ENCODE measurements at regions not wholly inside any gene's neighbourhood (a gene's known extent, or its start where the extent isn't known, plus 50 kb on each side); places are given as distances from the start of the nearest gene placed in this dataset.
A peak's percentile ranks its signal among the peaks of the same experiment; 100 is the strongest.
"Not testable (repeated sequence)": the region's sequence is repeated elsewhere in the genome, so short reads cannot be mapped to it uniquely, and the experiment has no call there.

DNA sequence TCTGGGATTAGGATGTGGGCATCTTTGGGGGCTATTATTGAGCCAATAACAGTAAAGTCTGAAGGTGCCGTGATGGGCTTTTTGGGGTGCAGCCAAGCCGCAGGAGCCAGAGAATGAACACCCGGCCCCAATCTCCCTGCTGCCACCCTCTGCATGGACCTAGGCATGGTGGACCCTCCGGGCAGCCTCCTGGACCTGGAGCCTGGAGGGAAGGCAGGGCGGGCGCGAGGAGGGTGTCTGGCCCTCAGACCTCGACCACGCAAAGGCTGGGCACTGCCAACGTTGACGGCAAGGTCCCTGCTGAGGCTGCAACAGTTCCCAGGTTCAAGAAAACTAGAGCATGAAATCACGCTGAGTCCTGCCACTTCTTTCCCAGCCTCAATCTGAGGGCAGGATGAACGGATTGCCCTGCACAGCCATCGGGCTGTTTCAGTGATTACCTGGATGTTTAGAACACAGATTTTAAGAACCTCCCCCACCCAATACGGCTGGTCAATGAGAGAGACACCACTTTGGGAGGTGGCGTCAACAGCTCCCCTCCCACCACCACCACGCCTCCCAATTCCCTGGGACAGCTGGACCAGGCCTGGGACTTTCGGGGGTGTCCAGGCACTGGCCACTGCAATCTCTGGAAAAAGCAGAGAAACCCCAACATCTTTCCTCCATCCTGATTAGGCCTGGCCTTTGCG lies 147.4 kb downstream of the NPIPB11 start:
- not testable (repeated sequence) for H3K79me2 ChIP-seq (replicated peaks; ENCODE audit: insufficient read depth, low read length); H3K27ac ChIP-seq (ENCODE audit: low read length)

DNA sequence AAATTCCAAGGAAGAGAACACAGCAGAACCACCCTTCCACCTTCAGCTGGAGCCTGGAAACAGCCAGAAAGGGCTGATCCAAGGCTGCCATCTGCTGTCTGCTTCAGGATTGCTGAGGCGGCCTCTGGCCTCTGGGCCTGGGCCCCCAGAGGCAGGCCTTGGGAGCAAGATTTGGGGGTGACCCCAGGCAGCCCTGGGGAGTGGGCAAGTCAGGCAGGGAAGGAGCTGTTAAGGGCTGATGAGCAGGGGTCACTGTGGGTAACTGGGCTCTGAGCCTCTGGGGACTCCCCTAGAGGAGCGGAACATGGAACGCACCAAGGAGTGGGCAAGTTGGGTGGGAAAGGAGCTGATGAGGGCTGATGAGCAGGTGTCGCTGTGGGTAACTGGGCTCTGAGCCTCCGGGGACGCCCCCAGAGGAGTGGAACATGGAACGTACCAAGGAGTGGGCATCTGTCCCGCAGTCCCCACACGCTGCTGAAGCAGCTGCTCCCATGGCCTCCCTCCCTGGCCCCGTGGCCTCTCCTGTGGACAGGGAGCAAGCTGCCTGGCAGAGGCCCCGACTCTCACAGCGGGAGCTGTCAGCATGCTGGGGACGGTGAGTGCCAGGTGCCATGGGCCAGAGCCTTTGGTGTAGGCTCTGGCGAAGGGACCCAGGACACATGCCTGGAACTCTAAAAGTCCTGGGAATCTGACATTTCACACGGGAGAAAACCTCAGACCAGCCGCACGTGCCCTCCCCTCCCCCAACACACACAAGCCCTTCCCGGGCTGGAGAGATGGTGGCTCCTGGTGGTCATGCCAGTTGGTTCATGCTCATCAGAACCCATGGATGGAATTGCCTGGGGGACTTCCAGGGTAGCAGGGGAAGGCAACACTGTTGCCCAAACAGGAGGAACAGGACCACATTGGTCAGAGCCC lies 148.8 kb downstream of the NPIPB11 start:
- H4K20me1 ChIP-seq (ENCODE audit: insufficient read depth); H3K36me3 ChIP-seq (ENCODE audit: insufficient read depth, low read length); H3K4me3 ChIP-seq (ENCODE audit: low read length); H3K4me2 ChIP-seq (ENCODE audit: low read length); H3K79me2 ChIP-seq (replicated peaks; ENCODE audit: insufficient read depth, low read length); H3K27ac ChIP-seq (ENCODE audit: low read length); H3F3A ChIP-seq (ENCODE audit: insufficient read depth, low read length, poor library complexity, severe bottlenecking); H2AFZ ChIP-seq (ENCODE audit: low read depth, low read length); H3K27me3 ChIP-seq (ENCODE audit: insufficient read depth, low read depth, low read length); H3K9me3 ChIP-seq (ENCODE audit: low read length); H3K9me2 ChIP-seq (ENCODE audit: insufficient read depth, low read length); H3K9ac ChIP-seq (ENCODE audit: low read length): not testable (repeated sequence)
- TF ChIP-seq, protein P1, sequence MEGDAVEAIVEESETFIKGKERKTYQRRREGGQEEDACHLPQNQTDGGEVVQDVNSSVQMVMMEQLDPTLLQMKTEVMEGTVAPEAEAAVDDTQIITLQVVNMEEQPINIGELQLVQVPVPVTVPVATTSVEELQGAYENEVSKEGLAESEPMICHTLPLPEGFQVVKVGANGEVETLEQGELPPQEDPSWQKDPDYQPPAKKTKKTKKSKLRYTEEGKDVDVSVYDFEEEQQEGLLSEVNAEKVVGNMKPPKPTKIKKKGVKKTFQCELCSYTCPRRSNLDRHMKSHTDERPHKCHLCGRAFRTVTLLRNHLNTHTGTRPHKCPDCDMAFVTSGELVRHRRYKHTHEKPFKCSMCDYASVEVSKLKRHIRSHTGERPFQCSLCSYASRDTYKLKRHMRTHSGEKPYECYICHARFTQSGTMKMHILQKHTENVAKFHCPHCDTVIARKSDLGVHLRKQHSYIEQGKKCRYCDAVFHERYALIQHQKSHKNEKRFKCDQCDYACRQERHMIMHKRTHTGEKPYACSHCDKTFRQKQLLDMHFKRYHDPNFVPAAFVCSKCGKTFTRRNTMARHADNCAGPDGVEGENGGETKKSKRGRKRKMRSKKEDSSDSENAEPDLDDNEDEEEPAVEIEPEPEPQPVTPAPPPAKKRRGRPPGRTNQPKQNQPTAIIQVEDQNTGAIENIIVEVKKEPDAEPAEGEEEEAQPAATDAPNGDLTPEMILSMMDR (IDR thresholded peaks at IDR 0.05; ENCODE audit: poor library complexity, severe bottlenecking): peak; percentile 55
- TF ChIP-seq, protein P2, sequence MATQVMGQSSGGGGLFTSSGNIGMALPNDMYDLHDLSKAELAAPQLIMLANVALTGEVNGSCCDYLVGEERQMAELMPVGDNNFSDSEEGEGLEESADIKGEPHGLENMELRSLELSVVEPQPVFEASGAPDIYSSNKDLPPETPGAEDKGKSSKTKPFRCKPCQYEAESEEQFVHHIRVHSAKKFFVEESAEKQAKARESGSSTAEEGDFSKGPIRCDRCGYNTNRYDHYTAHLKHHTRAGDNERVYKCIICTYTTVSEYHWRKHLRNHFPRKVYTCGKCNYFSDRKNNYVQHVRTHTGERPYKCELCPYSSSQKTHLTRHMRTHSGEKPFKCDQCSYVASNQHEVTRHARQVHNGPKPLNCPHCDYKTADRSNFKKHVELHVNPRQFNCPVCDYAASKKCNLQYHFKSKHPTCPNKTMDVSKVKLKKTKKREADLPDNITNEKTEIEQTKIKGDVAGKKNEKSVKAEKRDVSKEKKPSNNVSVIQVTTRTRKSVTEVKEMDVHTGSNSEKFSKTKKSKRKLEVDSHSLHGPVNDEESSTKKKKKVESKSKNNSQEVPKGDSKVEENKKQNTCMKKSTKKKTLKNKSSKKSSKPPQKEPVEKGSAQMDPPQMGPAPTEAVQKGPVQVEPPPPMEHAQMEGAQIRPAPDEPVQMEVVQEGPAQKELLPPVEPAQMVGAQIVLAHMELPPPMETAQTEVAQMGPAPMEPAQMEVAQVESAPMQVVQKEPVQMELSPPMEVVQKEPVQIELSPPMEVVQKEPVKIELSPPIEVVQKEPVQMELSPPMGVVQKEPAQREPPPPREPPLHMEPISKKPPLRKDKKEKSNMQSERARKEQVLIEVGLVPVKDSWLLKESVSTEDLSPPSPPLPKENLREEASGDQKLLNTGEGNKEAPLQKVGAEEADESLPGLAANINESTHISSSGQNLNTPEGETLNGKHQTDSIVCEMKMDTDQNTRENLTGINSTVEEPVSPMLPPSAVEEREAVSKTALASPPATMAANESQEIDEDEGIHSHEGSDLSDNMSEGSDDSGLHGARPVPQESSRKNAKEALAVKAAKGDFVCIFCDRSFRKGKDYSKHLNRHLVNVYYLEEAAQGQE (IDR thresholded peaks at IDR 0.05; ENCODE audit: borderline replicate concordance): peak; percentile 32
- TF ChIP-seq SMC3 (conservative IDR thresholded peaks at IDR 0.05; ENCODE audit: poor library complexity) (peak; percentile 64), RAD21 (conservative IDR thresholded peaks at IDR 0.05) (peak; percentile 56)

More for the DNA sequence above, 147.4 kb downstream of the NPIPB11 start:
- H3F3A ChIP-seq (ENCODE audit: insufficient read depth, low read length, poor library complexity, severe bottlenecking); H3K27me3 ChIP-seq (ENCODE audit: insufficient read depth, low read depth, low read length); H4K20me1 ChIP-seq (ENCODE audit: insufficient read depth); H3K9me2 ChIP-seq (ENCODE audit: insufficient read depth, low read length); H3K36me3 ChIP-seq (ENCODE audit: insufficient read depth, low read length); H3K9me3 ChIP-seq (ENCODE audit: low read length); H3K4me2 ChIP-seq (ENCODE audit: low read length); H3K9ac ChIP-seq (ENCODE audit: low read length); H3K4me3 ChIP-seq (ENCODE audit: low read length); H2AFZ ChIP-seq (ENCODE audit: low read depth, low read length): not testable (repeated sequence)

DNA sequence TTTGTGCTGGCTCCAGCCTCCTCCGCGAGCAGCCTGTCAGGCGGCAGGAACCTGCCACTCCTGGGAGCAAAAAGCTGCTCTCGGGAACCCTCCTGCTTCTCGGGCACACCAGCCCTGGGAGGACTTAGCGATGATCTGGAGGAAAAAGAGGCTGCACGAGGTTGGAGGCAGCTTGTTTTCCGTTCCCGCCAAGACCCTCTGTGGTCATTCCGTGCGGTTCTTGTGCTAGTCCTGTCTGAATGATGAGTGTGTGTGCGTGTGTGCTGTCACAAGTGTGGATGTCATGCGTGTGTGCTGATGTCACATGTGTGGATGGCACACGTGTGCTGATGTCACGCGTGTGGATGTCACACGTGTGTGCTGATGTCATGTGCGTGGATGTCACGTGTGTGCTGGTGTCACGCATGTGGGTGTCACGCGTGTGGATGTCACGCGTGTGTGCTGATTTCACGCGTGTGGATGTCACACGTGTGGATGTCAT lies 150.0 kb downstream of the NPIPB11 start:
- TF ChIP-seq POLR2AphosphoS5 (IDR thresholded peaks at IDR 0.05) (peak; percentile 52), EZH2 (IDR thresholded peaks at IDR 0.05; ENCODE audit: borderline replicate concordance, insufficient read depth, low read length, poor library complexity, severe bottlenecking) (no peak)
- no peak overlapping the region for H3K4me2 ChIP-seq (ENCODE audit: low read length)
- H3K9me2 ChIP-seq (ENCODE audit: insufficient read depth, low read length): no peaks in the 10 kb centered on the region
- no peaks in the 10 kb centered on the region for H3K9me3 ChIP-seq (ENCODE audit: low read length)
- no peaks in the 10 kb centered on the region for H3K27me3 ChIP-seq (ENCODE audit: insufficient read depth, low read depth, low read length)
- no peaks in the 10 kb centered on the region for H3F3A ChIP-seq (ENCODE audit: insufficient read depth, low read length, poor library complexity, severe bottlenecking)
- H2AFZ ChIP-seq (ENCODE audit: low read depth, low read length): no peak overlapping the region
- no peak overlapping the region for H3K9ac ChIP-seq (ENCODE audit: low read length)
- H3K27ac ChIP-seq (ENCODE audit: low read length): no peak overlapping the region
- no peaks in the 10 kb centered on the region for H4K20me1 ChIP-seq (ENCODE audit: insufficient read depth)
- H3K79me2 ChIP-seq (replicated peaks; ENCODE audit: insufficient read depth, low read length): no peaks in the 10 kb centered on the region
- no peak overlapping the region for H3K4me3 ChIP-seq (ENCODE audit: low read length)
- no peaks in the 10 kb centered on the region for H3K36me3 ChIP-seq (ENCODE audit: insufficient read depth, low read length)

DNA sequence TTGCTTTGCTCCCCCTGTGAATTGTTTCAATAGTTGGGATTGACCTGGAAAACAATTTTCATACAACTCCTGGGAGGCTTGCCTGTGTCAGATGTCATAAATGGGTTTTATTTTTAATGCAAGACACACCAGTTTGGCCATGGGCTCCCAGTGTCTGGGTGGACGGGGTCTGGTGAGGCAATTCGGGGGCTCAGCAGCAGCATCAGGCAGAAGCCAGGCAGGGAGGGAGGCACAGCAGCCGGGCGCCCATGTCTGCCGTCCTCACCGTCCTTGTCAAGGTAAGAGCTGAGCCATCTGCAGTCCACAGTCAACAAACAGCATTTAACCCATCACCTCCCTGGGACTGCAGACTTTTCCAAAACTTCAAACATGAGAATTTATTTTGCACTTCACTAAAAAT lies 150.6 kb downstream of the NPIPB11 start:
- not testable (repeated sequence) for H4K20me1 ChIP-seq (ENCODE audit: insufficient read depth); H3K36me3 ChIP-seq (ENCODE audit: insufficient read depth, low read length); H3K9me3 ChIP-seq (ENCODE audit: low read length); H3K4me2 ChIP-seq (ENCODE audit: low read length); H3K27me3 ChIP-seq (ENCODE audit: insufficient read depth, low read depth, low read length); H3K4me3 ChIP-seq (ENCODE audit: low read length); H3K9me2 ChIP-seq (ENCODE audit: insufficient read depth, low read length); H3K9ac ChIP-seq (ENCODE audit: low read length); H3K79me2 ChIP-seq (replicated peaks; ENCODE audit: insufficient read depth, low read length); H3K27ac ChIP-seq (ENCODE audit: low read length); H3F3A ChIP-seq (ENCODE audit: insufficient read depth, low read length, poor library complexity, severe bottlenecking); H2AFZ ChIP-seq (ENCODE audit: low read depth, low read length)

DNA sequence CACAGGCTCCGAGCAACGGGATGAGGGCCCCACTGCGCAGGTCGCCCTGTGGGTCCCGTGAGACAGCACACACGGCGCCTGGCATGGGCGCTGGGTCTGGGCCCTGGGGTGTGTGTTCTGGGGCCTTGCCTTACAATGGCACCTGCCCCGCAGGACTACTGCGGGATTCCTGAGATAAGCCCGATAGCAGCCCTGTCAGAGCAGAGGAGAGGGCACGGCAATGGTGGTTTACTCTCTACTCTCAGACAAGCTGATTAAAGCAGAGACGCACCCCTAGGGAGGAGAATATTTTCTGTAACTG lies 151.1 kb downstream of the NPIPB11 start:
- not testable (repeated sequence) for H3K27me3 ChIP-seq (ENCODE audit: insufficient read depth, low read depth, low read length); H3K9me3 ChIP-seq (ENCODE audit: low read length); H3K36me3 ChIP-seq (ENCODE audit: insufficient read depth, low read length); H4K20me1 ChIP-seq (ENCODE audit: insufficient read depth); H3K27ac ChIP-seq (ENCODE audit: low read length); H3K79me2 ChIP-seq (replicated peaks; ENCODE audit: insufficient read depth, low read length); H3K9me2 ChIP-seq (ENCODE audit: insufficient read depth, low read length); H3K4me2 ChIP-seq (ENCODE audit: low read length); H3K9ac ChIP-seq (ENCODE audit: low read length); H2AFZ ChIP-seq (ENCODE audit: low read depth, low read length); H3F3A ChIP-seq (ENCODE audit: insufficient read depth, low read length, poor library complexity, severe bottlenecking); H3K4me3 ChIP-seq (ENCODE audit: low read length)
